ENCODE measurements at regions not wholly inside any gene's neighbourhood (a gene's known extent, or its start where the extent isn't known, plus 50 kb on each side); places are given as distances from the start of the nearest gene placed in this dataset.

DNA sequence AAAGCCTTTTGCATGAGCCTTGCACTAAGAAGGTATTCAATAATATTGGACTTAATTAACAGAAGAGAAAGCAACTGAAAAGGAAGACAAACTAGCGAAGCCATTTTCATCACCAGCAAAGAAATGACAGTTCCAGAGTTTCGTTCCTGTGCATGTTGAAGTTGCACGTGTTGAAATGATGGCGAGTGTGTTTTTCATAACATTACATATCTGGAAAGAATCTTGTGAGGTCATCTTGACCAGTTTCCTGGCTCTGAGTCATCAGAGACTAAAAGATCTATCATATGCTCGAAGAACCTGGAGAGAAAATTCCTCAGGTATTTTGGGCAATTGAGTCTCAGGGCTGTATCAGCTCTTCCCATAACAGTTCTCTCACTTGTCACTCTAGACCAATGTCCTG lies 106.2 kb upstream of the MAML3 start:
- TF ChIP-seq CTCF (conservative IDR thresholded peaks at IDR 0.05), result no peak

DNA sequence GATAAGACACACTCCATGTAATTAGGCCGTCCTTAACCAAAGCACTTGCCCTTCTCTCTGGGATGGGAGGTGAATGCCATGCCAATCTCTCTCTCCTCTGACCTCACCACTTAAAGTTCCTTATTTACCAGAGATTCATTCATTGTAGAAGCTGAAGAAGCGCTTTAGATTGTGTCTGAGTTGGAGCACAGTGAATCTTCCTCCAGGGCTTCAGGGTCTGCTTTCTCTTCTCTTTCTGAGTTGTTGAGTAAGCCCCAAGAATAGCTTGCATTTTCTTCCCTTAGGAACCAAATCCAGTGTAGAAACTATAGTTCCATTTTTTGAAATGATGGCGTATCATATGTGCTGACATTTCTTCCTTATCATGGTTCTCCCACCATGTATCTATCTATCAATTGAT lies 104.5 kb upstream of the MAML3 start:
- Histone ChIP-seq H3K27me3 (ENCODE audit: control insufficient read depth, insufficient read depth, low read length, poor library complexity, severe bottlenecking) (peaks cover 5% of the 10 kb centered on the region), H3K9ac (ENCODE audit: extremely low read depth, low read length, poor library complexity, severe bottlenecking) (no peak overlapping the region), H3K27ac (ENCODE audit: low read depth, low read length) (no peak overlapping the region), H3K36me3 (ENCODE audit: control insufficient read depth, insufficient read depth, low read length) (no peaks in the 10 kb centered on the region), H3K4me3 (ENCODE audit: low read length) (no peak overlapping the region), H3K9me3 (ENCODE audit: control insufficient read depth, low read length) (no peaks in the 10 kb centered on the region), H3K4me1 (ENCODE audit: control insufficient read depth, insufficient read depth, low read length) (peaks cover 18% of the 10 kb centered on the region)
- Mint-ChIP-seq H3K27ac (no peak overlapping the region), H3K27me3 (ENCODE audit: insufficient read depth) (peaks cover 22% of the 10 kb centered on the region), H3K9me3 (no peaks in the 10 kb centered on the region), H3K4me3 (no peak overlapping the region), H3K4me1 (peaks cover 34% of the 10 kb centered on the region), H3K36me3 (ENCODE audit: low read depth) (no peaks in the 10 kb centered on the region)
- TF ChIP-seq CTCF (conservative IDR thresholded peaks at IDR 0.05), result no peak
- WGBS, 2 experiments (ENCODE audit: insufficient coverage in 1 of 2, insufficient read length in 1 of 2), result 94 to 95% methylated on average over 3 of the region's 3 CpGs
- no peak for DNase-seq

More for the DNA sequence above, 106.2 kb upstream of the MAML3 start:
- Histone ChIP-seq H3K36me3 (ENCODE audit: control insufficient read depth, insufficient read depth, low read length) (no peaks in the 10 kb centered on the region), H3K4me3 (ENCODE audit: low read length) (no peak overlapping the region), H3K9me3 (ENCODE audit: control insufficient read depth, low read length) (no peaks in the 10 kb centered on the region), H3K27me3 (ENCODE audit: control insufficient read depth, insufficient read depth, low read length, poor library complexity, severe bottlenecking) (peaks cover 5% of the 10 kb centered on the region), H3K27ac (ENCODE audit: low read depth, low read length) (no peak overlapping the region), H3K4me1 (ENCODE audit: control insufficient read depth, insufficient read depth, low read length) (peaks cover 11% of the 10 kb centered on the region), H3K9ac (ENCODE audit: extremely low read depth, low read length, poor library complexity, severe bottlenecking) (no peak overlapping the region)
- Mint-ChIP-seq H3K27me3 (ENCODE audit: insufficient read depth) (peaks cover 23% of the 10 kb centered on the region), H3K4me1 (peaks cover 20% of the 10 kb centered on the region), H3K4me3 (no peak overlapping the region), H3K9me3 (no peaks in the 10 kb centered on the region), H3K27ac (no peak overlapping the region), H3K36me3 (ENCODE audit: low read depth) (no peaks in the 10 kb centered on the region)
- WGBS, 2 experiments (ENCODE audit: insufficient coverage in 1 of 2, insufficient read length in 1 of 2), result 95 to 96% methylated on average over 4 to 5 of the region's 5 CpGs
- no peak for DNase-seq

DNA sequence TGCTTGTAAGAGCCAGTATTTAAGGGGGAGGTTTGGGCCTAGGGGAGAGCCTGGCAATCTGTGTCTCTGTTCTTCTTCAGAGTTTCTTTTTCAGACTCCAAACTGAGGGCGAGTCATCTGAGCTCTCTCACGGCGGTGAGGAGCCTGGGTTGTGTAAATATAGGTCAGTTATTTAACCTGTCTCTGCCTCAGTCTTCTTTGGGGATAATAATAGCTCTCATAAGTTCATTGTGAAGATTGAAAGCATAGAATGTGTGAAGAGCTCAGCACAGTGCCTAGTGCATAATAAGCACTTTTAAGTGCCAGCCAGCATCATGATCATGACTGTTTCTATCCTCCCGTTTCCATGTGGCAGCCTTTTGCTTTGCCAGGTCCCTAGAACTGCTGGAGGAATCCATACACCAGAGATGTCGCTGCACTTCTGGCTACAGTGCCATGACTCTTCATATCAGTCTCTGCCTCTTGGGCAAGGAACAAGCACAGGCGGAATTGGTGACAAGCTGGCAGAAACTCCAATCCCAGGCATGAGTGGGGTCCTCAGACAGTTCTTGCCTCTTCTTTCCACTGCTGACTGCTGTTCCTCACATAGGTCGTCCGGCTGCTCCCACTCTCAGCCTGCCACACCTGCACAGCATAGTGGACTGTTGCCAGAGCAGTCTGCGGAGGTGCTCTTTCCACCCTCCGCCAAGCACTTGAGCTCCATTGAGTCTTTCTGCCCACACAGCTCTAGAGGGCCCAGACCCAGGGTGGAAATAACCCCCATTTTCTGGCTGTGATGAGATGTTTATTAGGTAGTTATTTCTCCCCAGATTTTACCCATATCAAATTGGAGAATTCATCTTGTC lies 103.7 kb upstream of the MAML3 start:
- H3K9ac ChIP-seq (ENCODE audit: extremely low read depth, low read length, poor library complexity, severe bottlenecking), result no peak overlapping the region
- H3K4me3 ChIP-seq (ENCODE audit: low read length), result no peak overlapping the region
- Mint-ChIP-seq H3K4me1 (peaks cover 30% of the 10 kb centered on the region), H3K27me3 (ENCODE audit: insufficient read depth) (peaks cover 22% of the 10 kb centered on the region), H3K27ac (no peak overlapping the region), H3K36me3 (ENCODE audit: low read depth) (no peaks in the 10 kb centered on the region), H3K9me3 (no peaks in the 10 kb centered on the region), H3K4me3 (no peak overlapping the region)
- H3K4me1 ChIP-seq (ENCODE audit: control insufficient read depth, insufficient read depth, low read length), result peaks cover 12% of the 10 kb centered on the region
- no peaks in the 10 kb centered on the region for H3K9me3 ChIP-seq (ENCODE audit: control insufficient read depth, low read length)
- TF ChIP-seq CTCF (conservative IDR thresholded peaks at IDR 0.05), result no peak
- 90 to 91% methylated on average over 9 to 10 of the region's 10 CpGs for WGBS, 2 experiments (ENCODE audit: insufficient coverage in 1 of 2, insufficient read length in 1 of 2)
- DNase-seq, result no peak
- H3K27me3 ChIP-seq (ENCODE audit: control insufficient read depth, insufficient read depth, low read length, poor library complexity, severe bottlenecking), result peaks cover 5% of the 10 kb centered on the region
- no peak overlapping the region for H3K27ac ChIP-seq (ENCODE audit: low read depth, low read length)
- H3K36me3 ChIP-seq (ENCODE audit: control insufficient read depth, insufficient read depth, low read length), result no peaks in the 10 kb centered on the region
